IMR-90 (cell line): ENCODE measurements at regions not wholly inside any gene's neighbourhood (a gene's known extent, or its start where the extent isn't known, plus 50 kb on each side); places are given as distances from the start of the nearest gene placed in this dataset.

Experiments used
- ATAC-seq: fragments of 200-7000 bp; cut with Tn5 transposase; 2 replicates; pipeline ENCODE4 v1.9.1; 2020; ENCODE audit warnings: low read depth, mild to moderate bottlenecking, moderate library complexity
- BruUV-seq: library from RNA; stranded (reverse); fragments of 400-500 nt; replicated peaks from 2 replicates; lab custom pipeline; 2021; lab: Mats Ljungman, UMichigan
- CTCF ChIA-PET: fragments of 300-600 bp; formaldehyde crosslinking; extraction: SDS; loops from one replicate; lab custom pipeline; 2021; ENCODE audit warnings: antibody characterized with exemption; lab: Yijun Ruan, JAX
- POLR2A ChIA-PET: fragments of 300-600 bp; sonication (Branson Sonifier 250); formaldehyde crosslinking; loops from one replicate; lab custom pipeline; 2022; ENCODE audit warnings: antibody characterized with exemption; ENCODE audit not compliant: unreplicated experiment; lab: Charles Lee
- DNase-seq: peaks from one replicate; pipeline ENCODE4 v3.0.0; 2013
- H2AFZ ChIP-seq: replicated peaks from 2 replicates; pipeline ENCODE3; 2013; ENCODE audit warnings: low read length, mild to moderate bottlenecking; ENCODE audit not compliant: poor library complexity
- H2AK5ac ChIP-seq: 2 replicates; pipeline ENCODE4 v1.6.1; 2013; ENCODE audit warnings: low read depth, low read length, inconsistent platforms
- H2AK9ac ChIP-seq: replicated peaks from 2 replicates; pipeline ENCODE3; 2013; ENCODE audit warnings: mild to moderate bottlenecking, low read depth, low read length, moderate library complexity; ENCODE audit not compliant: poor library complexity
- H2BK120ac ChIP-seq: 2 replicates; pipeline ENCODE4 v1.6.1; 2013; ENCODE audit warnings: low read depth, low read length, inconsistent platforms
- H2BK15ac ChIP-seq: 3 replicates; pipeline ENCODE4 v1.6.1; 2013; ENCODE audit warnings: low read depth, low read length, inconsistent platforms
- H2BK20ac ChIP-seq: 2 replicates; pipeline ENCODE4 v1.6.1; 2013; ENCODE audit warnings: low read depth, mild to moderate bottlenecking, inconsistent platforms, low read length, moderate library complexity
- H2BK5ac ChIP-seq: 2 replicates; pipeline ENCODE4 v1.6.1; 2013; ENCODE audit warnings: mild to moderate bottlenecking, low read depth, low read length, inconsistent platforms; ENCODE audit not compliant: poor library complexity, severe bottlenecking
- H3K14ac ChIP-seq: replicated peaks from 2 replicates; pipeline ENCODE4 v1.6.1; 2013; ENCODE audit warnings: low read depth, low read length, inconsistent platforms
- H3K18ac ChIP-seq: 2 replicates; pipeline ENCODE4 v1.6.1; 2013; ENCODE audit warnings: low read depth, low read length, control low read depth
- H3K23ac ChIP-seq: 2 replicates; pipeline ENCODE4 v1.6.1; 2013; ENCODE audit warnings: low read depth, low read length, inconsistent platforms
- H3K27ac ChIP-seq: 2 replicates; pipeline ENCODE4 v1.5.1; 2013; ENCODE audit warnings: mild to moderate bottlenecking, control low read depth, low read length; ENCODE audit not compliant: insufficient read depth
- H3K27me3 ChIP-seq: 2 replicates; pipeline ENCODE4 v1.6.1; 2013; ENCODE audit warnings: low read length; ENCODE audit not compliant: control insufficient read depth, insufficient read depth
- H3K36me3 ChIP-seq: 2 replicates; pipeline ENCODE4 v1.6.1; 2013; ENCODE audit warnings: low read length, mixed read lengths; ENCODE audit not compliant: control insufficient read depth, insufficient read depth
- H3K4ac ChIP-seq: 2 replicates; pipeline ENCODE4 v1.6.1; 2013; ENCODE audit warnings: low read depth, low read length, inconsistent platforms
- H3K4me1 ChIP-seq: 2 replicates; pipeline ENCODE4 v1.6.1; 2013; ENCODE audit warnings: low read length, mixed read lengths; ENCODE audit not compliant: control insufficient read depth, insufficient read depth
- H3K4me2 ChIP-seq: 2 replicates; pipeline ENCODE4 v1.6.1; 2013; ENCODE audit warnings: low read depth, mild to moderate bottlenecking, control low read depth, low read length, moderate library complexity
- H3K4me3 ChIP-seq: 2 replicates; pipeline ENCODE4 v1.5.1; 2013; ENCODE audit warnings: low read depth, mild to moderate bottlenecking, control low read depth, low read length, moderate library complexity; ENCODE audit not compliant: insufficient read depth
- H3K56ac ChIP-seq: 2 replicates; pipeline ENCODE4 v1.6.1; 2013; ENCODE audit warnings: low read length, inconsistent platforms; ENCODE audit not compliant: insufficient read depth; ENCODE audit errors: extremely low read depth
- H3K79me1 ChIP-seq, 2 experiments: 2 replicates each; pipeline ENCODE4 v1.6.1; 2013; ENCODE audit warnings: low read length in 2 of 2, inconsistent platforms in 1 of 2, low read depth in 1 of 2
- H3K9ac ChIP-seq: 2 replicates; pipeline ENCODE4 v1.6.1; 2013; ENCODE audit warnings: low read depth, low read length, control low read depth
- H3K9me1 ChIP-seq: 2 replicates; pipeline ENCODE4 v1.6.1; 2013; ENCODE audit warnings: low read length, inconsistent platforms; ENCODE audit not compliant: insufficient read depth
- H3K9me3 ChIP-seq: 2 replicates; pipeline ENCODE4 v1.6.1; 2013; ENCODE audit warnings: low read length; ENCODE audit not compliant: control insufficient read depth, insufficient read depth
- H4K20me1 ChIP-seq: 2 replicates; pipeline ENCODE4 v1.6.1; 2013; ENCODE audit warnings: low read length, inconsistent platforms; ENCODE audit not compliant: insufficient read depth
- H4K5ac ChIP-seq: 2 replicates; pipeline ENCODE4 v1.6.1; 2013; ENCODE audit warnings: mild to moderate bottlenecking, low read depth, low read length, control low read depth
- H4K8ac ChIP-seq, 2 experiments: 2 replicates each; pipeline ENCODE4 v1.6.1; 2013; ENCODE audit warnings: low read depth in 2 of 2, low read length in 2 of 2, control low read depth in 1 of 2, inconsistent platforms in 1 of 2
- H4K91ac ChIP-seq: 2 replicates; pipeline ENCODE4 v1.6.1; 2013; ENCODE audit warnings: low read depth, low read length, inconsistent platforms; ENCODE audit not compliant: insufficient read depth
- BHLHE40 ChIP-seq: fragments of 150-350 bp; IDR thresholded peaks from 2 replicates; pipeline ENCODE4 v1.6.1; 2016; ENCODE audit warnings: mild to moderate bottlenecking, low read depth, low read length
- CEBPB ChIP-seq: IDR thresholded peaks from 2 replicates; pipeline ENCODE4 v1.6.1; 2012; ENCODE audit warnings: low read depth, low read length, improper control_type of control experiment
- CHD1 ChIP-seq: IDR thresholded peaks from 2 replicates; pipeline ENCODE4 v1.6.1; 2012; ENCODE audit warnings: low read depth, low read length, improper control_type of control experiment
- CTCF ChIP-seq: conservative IDR thresholded peaks from 2 replicates; pipeline ENCODE4 v1.5.1; 2012; ENCODE audit warnings: mild to moderate bottlenecking, low read depth, low read length, improper control_type of control experiment
- FOS ChIP-seq: fragments of 150-350 bp; IDR thresholded peaks from 2 replicates; pipeline ENCODE4 v1.6.1; 2016; ENCODE audit warnings: low read depth, low read length
- MAFK ChIP-seq: IDR thresholded peaks from 2 replicates; pipeline ENCODE4 v1.6.1; 2012; ENCODE audit warnings: low read depth, low read length, improper control_type of control experiment
- MAZ ChIP-seq: IDR thresholded peaks from 2 replicates; pipeline ENCODE4 v1.6.1; 2012; ENCODE audit warnings: low read depth, mild to moderate bottlenecking, low read length, improper control_type of control experiment, moderate library complexity, borderline replicate concordance
- MXI1 ChIP-seq: IDR thresholded peaks from 2 replicates; pipeline ENCODE4 v1.6.1; 2012; ENCODE audit warnings: low read depth, mild to moderate bottlenecking, low read length, moderate library complexity, borderline replicate concordance
- NFE2L2 ChIP-seq: fragments of 150-350 bp; IDR thresholded peaks from 2 replicates; pipeline ENCODE4 v1.6.1; 2016; ENCODE audit warnings: low read depth, mild to moderate bottlenecking, low read length
- POLR2A ChIP-seq: IDR thresholded peaks from 2 replicates; pipeline ENCODE4 v1.6.1; 2012; ENCODE audit warnings: mild to moderate bottlenecking, low read depth, low read length
- RAD21 ChIP-seq: IDR thresholded peaks from 2 replicates; pipeline ENCODE4 v1.6.1; 2012; ENCODE audit warnings: low read length, improper control_type of control experiment
- RCOR1 ChIP-seq: IDR thresholded peaks from 2 replicates; pipeline ENCODE4 v1.6.1; 2012; ENCODE audit warnings: mild to moderate bottlenecking, low read length, improper control_type of control experiment; ENCODE audit not compliant: insufficient replicate concordance
- RFX5 ChIP-seq: IDR thresholded peaks from 2 replicates; pipeline ENCODE4 v1.8.0; 2012; ENCODE audit warnings: low read depth, mild to moderate bottlenecking, low read length, moderate library complexity
- SMC3 ChIP-seq: fragments of 150-350 bp; IDR thresholded peaks from 2 replicates; pipeline ENCODE4 v1.6.1; 2016; ENCODE audit warnings: low read depth, mild to moderate bottlenecking, antibody characterized with exemption, low read length, moderate library complexity
- USF2 ChIP-seq: fragments of 150-350 bp; IDR thresholded peaks from 2 replicates; pipeline ENCODE4 v1.6.1; 2017; ENCODE audit warnings: mild to moderate bottlenecking, antibody characterized with exemption, low read length, low read depth
- WGBS, 2 experiments: methylation state at CpG; one replicate each; pipeline versions ENCODE4 v1.1.5 to v1.1.7; 2013; ENCODE audit warnings: missing lambda C conversion rate in 2 of 2; ENCODE audit not compliant: insufficient read length in 1 of 2; ENCODE audit errors: extremely low coverage in 2 of 2; 5-methylcytosine and 5-hydroxymethylcytosine counted together
- dilution Hi-C: fragments of 300-500 bp; cut with HindIII; formaldehyde crosslinking; loops from one replicate; pipeline ENCODE4 v1.14.3; 2018; ENCODE audit warnings: low sequenced_read_pairs; ENCODE audit not compliant: unreplicated experiment
- in situ Hi-C: fragments of 300-500 bp; cut with MboI; formaldehyde crosslinking; loops from 3 replicates; pipeline ENCODE4 v1.14.3; 2019; ENCODE audit warnings: low sequenced_read_pairs, inconsistent platforms, mixed read lengths
- intact Hi-C: fragments of 100-400 bp; cut with micrococcal nuclease; formaldehyde crosslinking; loops from 2 replicates; pipeline ENCODE4 v1.10.0; 2022
- TF ChIP-seq, protein P1 (sequence below): fragments of 150-350 bp; IDR thresholded peaks from 2 replicates; pipeline ENCODE4 v1.6.1; 2016; ENCODE audit warnings: low read depth, mild to moderate bottlenecking, low read length, moderate library complexity, borderline replicate concordance

- intact Hi-C loops (no loop called here), in situ Hi-C loops (no loop called here), dilution Hi-C loops (no loop called here)
- no peak overlapping the region for H2AFZ ChIP-seq
- H3K4me2 ChIP-seq: no peak overlapping the region
- ChIA-PET POLR2A (no interaction called here), CTCF (no interaction called here)
- ATAC-seq (no peak), DNase-seq (no peak)
- H3K23ac ChIP-seq: no peak overlapping the region
- no peak overlapping the region for H2BK120ac ChIP-seq
- H3K18ac ChIP-seq: no peak overlapping the region
- no peaks in the 10 kb centered on the region for H3K4me1 ChIP-seq
- no peak overlapping the region for H3K9ac ChIP-seq
- no peaks in the 10 kb centered on the region for H3K27me3 ChIP-seq
- no peak overlapping the region for H2BK5ac ChIP-seq
- H4K5ac ChIP-seq: no peak overlapping the region
- H3K4ac ChIP-seq: no peak overlapping the region
- H2BK15ac ChIP-seq: no peak overlapping the region
- WGBS, 2 experiments: 60% methylated on average over 10 of the region's 15 CpGs; no CpG with 5 or more reads in 1 of the 2 experiments
- no peak overlapping the region for H3K14ac ChIP-seq
- H3K9me1 ChIP-seq: no peaks in the 10 kb centered on the region
- H3K4me3 ChIP-seq: no peak overlapping the region
- no peak overlapping the region for H4K8ac ChIP-seq
- H3K36me3 ChIP-seq: no peaks in the 10 kb centered on the region
- no TSS peak for BruUV-seq
- no peak overlapping the region for H2AK5ac ChIP-seq
- TF ChIP-seq RAD21: no peak
- no peak for TF ChIP-seq RCOR1
- no peak for TF ChIP-seq MAZ
- no peak for TF ChIP-seq RFX5
- no peak for TF ChIP-seq MAFK
- no peak for TF ChIP-seq MXI1
- TF ChIP-seq, protein P1, sequence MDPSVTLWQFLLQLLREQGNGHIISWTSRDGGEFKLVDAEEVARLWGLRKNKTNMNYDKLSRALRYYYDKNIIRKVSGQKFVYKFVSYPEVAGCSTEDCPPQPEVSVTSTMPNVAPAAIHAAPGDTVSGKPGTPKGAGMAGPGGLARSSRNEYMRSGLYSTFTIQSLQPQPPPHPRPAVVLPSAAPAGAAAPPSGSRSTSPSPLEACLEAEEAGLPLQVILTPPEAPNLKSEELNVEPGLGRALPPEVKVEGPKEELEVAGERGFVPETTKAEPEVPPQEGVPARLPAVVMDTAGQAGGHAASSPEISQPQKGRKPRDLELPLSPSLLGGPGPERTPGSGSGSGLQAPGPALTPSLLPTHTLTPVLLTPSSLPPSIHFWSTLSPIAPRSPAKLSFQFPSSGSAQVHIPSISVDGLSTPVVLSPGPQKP: no peak
- no peak for TF ChIP-seq CHD1
- TF ChIP-seq CTCF: no peak
- TF ChIP-seq NFE2L2: no peak
- TF ChIP-seq SMC3: no peak
- no peak for TF ChIP-seq USF2
- TF ChIP-seq POLR2A: no peak
- TF ChIP-seq BHLHE40: no peak
- no peak for TF ChIP-seq CEBPB
- no peak for TF ChIP-seq FOS
- H2AK9ac ChIP-seq: no peak overlapping the region
- no peak overlapping the region for H3K27ac ChIP-seq
- H3K9me3 ChIP-seq: peaks cover 61% of the 10 kb centered on the region
- H3K79me1 ChIP-seq: no peaks in the 10 kb centered on the region
- no peaks in the 10 kb centered on the region for H4K20me1 ChIP-seq
- H3K56ac ChIP-seq: no peak overlapping the region
- no peak overlapping the region for H2BK20ac ChIP-seq
- H4K91ac ChIP-seq: no peak overlapping the region
These were observed 195.8 kb downstream of the NDUFA10 start for GRCh38 chr2:239829326-239829725.
